BLaER1 treated with 17β-estradiol and CSF1 and Interleukin-3, amounts not matched to agents 10 nM and 100 nM (cell line): ENCODE measurements at regions not wholly inside any gene's neighbourhood (a gene's known extent, or its start where the extent isn't known, plus 50 kb on each side); places are given as distances from the start of the nearest gene placed in this dataset.
A peak's percentile ranks its signal among the peaks of the same experiment; 100 is the strongest.
"Not testable (repeated sequence)": the region's sequence is repeated elsewhere in the genome, so short reads cannot be mapped to it uniquely, and the experiment has no call there.

Experiments
- H3K27ac ChIP-seq, 11 experiments: shearing (Covaris generic); formaldehyde crosslinking; 2 replicates each; pipeline ENCODE4 v1.8.1; 2022
- H3K27me3 ChIP-seq, 11 experiments: shearing (Covaris generic); formaldehyde crosslinking; 2 replicates each; pipeline ENCODE4 v1.8.1; 2022
- H3K36me3 ChIP-seq, 11 experiments: shearing (Covaris generic); formaldehyde crosslinking; 2 replicates each; pipeline ENCODE4 v1.8.1; 2022
- H3K4me1 ChIP-seq, 10 experiments: shearing (Covaris generic); formaldehyde crosslinking; 2 replicates each; pipeline ENCODE4 v1.8.1; 2022
- H3K4me2 ChIP-seq, 11 experiments: shearing (Covaris generic); formaldehyde crosslinking; 2 replicates each; pipeline ENCODE4 v1.8.1; 2022
- H3K4me3 ChIP-seq, 10 experiments: shearing (Covaris generic); formaldehyde crosslinking; 2 replicates each; pipeline ENCODE4 v1.8.1; 2022
- H3K9ac ChIP-seq, 11 experiments: shearing (Covaris generic); formaldehyde crosslinking; 2 replicates each; pipeline ENCODE4 v1.8.1; 2022
- H3K9me3 ChIP-seq, 11 experiments: shearing (Covaris generic); formaldehyde crosslinking; replicated peaks in 1 of 11; 2 replicates each; pipeline ENCODE4 v1.8.1; 2022
- H4K20me1 ChIP-seq, 11 experiments: shearing (Covaris generic); formaldehyde crosslinking; 2 replicates each; pipeline ENCODE4 v1.8.1; 2022
- Cebpa-rat ChIP-seq, 11 experiments: shearing (Covaris generic); IDR thresholded peaks; 2 replicates each; pipeline ENCODE4 v1.8.1; 2022

GRCh38 chr6:14885498-14885897 is 360.4 kb upstream of the JARID2 start:
- H3K4me2 ChIP-seq = peak overlapping the region in 5 of 11 experiments; percentile 48 to 64 (median 56); a peak in 10 of 22 replicates
- peak overlapping the region in 5 of 11 experiments; percentile 5 to 29 (median 14); a peak in 5 of 22 replicates for H3K27ac ChIP-seq
- H3K9ac ChIP-seq = peak overlapping the region in 1 of 11 experiments; percentile 13; a peak in 1 of 22 replicates
- H3K36me3 ChIP-seq = peaks cover 0 to 4% (median 0%) of the 10 kb centered on the region in 11 experiments; a peak in 1 of 22 replicates
- H4K20me1 ChIP-seq = no peaks in the 10 kb centered on the region
- H3K9me3 ChIP-seq = peaks cover 10 to 21% (median 10%) of the 10 kb centered on the region in 11 experiments
- H3K27me3 ChIP-seq = no peaks in the 10 kb centered on the region
- peaks cover 43 to 78% (median 59%) of the 10 kb centered on the region in 10 experiments for H3K4me1 ChIP-seq
- no peak for TF ChIP-seq Cebpa-rat (IDR thresholded peaks at IDR 0.05)
- H3K4me3 ChIP-seq = no peak overlapping the region

- 0 out of 22 replicates have a peak overlapping the region, but pooled peaks of 3 of the 11 experiments have one; percentile 4 to 35 (median 26) for H3K4me2 ChIP-seq
Measured at GRCh38 chr6:14887181-14887580, 358.7 kb upstream of the JARID2 start.

GRCh38 chr6:14887986-14888574 is 357.8 kb upstream of the JARID2 start:
- no peak overlapping the region for H3K4me3 ChIP-seq
- peaks cover 20 to 53% (median 33%) of the 10 kb centered on the region in 10 experiments for H3K4me1 ChIP-seq
- peaks cover 0 to 4% (median 0%) of the 10 kb centered on the region in 11 experiments; a peak in 1 of 22 replicates for H3K36me3 ChIP-seq
- no peak overlapping the region for H3K9ac ChIP-seq
- peaks cover 17 to 47% (median 36%) of the 10 kb centered on the region in 11 experiments for H3K9me3 ChIP-seq
- no peaks in the 10 kb centered on the region for H4K20me1 ChIP-seq
- H3K4me2 ChIP-seq = no peak overlapping the region; a peak in 1 of 22 replicates
- TF ChIP-seq Cebpa-rat (IDR thresholded peaks at IDR 0.05) = no peak
- no peaks in the 10 kb centered on the region for H3K27me3 ChIP-seq
- H3K27ac ChIP-seq = peak overlapping the region in 2 of 11 experiments; percentile 6 to 24; a peak in 2 of 22 replicates

More at GRCh38 chr6:14887181-14887580, 358.7 kb upstream of the JARID2 start:
- Histone ChIP-seq H4K20me1 (no peaks in the 10 kb centered on the region), H3K4me3 (no peak overlapping the region), H3K9ac (no peak overlapping the region), H3K36me3 (peaks cover 0 to 4% (median 0%) of the 10 kb centered on the region in 11 experiments; a peak in 1 of 22 replicates), H3K9me3 (peaks cover 14 to 38% (median 27%) of the 10 kb centered on the region in 11 experiments), H3K4me1 (peaks cover 29 to 62% (median 42%) of the 10 kb centered on the region in 10 experiments), H3K27me3 (no peaks in the 10 kb centered on the region), H3K27ac (no peak overlapping the region)
- TF ChIP-seq Cebpa-rat (IDR thresholded peaks at IDR 0.05) = no peak

GRCh38 chr6:14888575-14889000 is 357.3 kb upstream of the JARID2 start:
- H3K9me3 ChIP-seq = peaks cover 20 to 52% (median 41%) of the 10 kb centered on the region in 11 experiments
- H3K4me1 ChIP-seq = peaks cover 19 to 48% (median 31%) of the 10 kb centered on the region in 10 experiments
- no peak overlapping the region for H3K4me3 ChIP-seq
- H3K36me3 ChIP-seq = peaks cover 0 to 4% (median 0%) of the 10 kb centered on the region in 11 experiments; a peak in 2 of 22 replicates
- H4K20me1 ChIP-seq = no peaks in the 10 kb centered on the region
- H3K9ac ChIP-seq = no peak overlapping the region
- H3K27ac ChIP-seq = peak overlapping the region in 4 of 11 experiments; percentile 6 to 35 (median 27); a peak in 3 of 22 replicates
- H3K4me2 ChIP-seq = peak overlapping the region in 4 of 11 experiments; percentile 9 to 19 (median 16); a peak in 2 of 22 replicates
- TF ChIP-seq Cebpa-rat (IDR thresholded peaks at IDR 0.05) = no peak
- no peaks in the 10 kb centered on the region for H3K27me3 ChIP-seq

- Histone ChIP-seq H3K27ac (peak overlapping the region in 6 of 11 experiments; percentile 8 to 46 (median 25); a peak in 6 of 22 replicates), H3K4me2 (0 out of 22 replicates have a peak overlapping the region, but pooled peaks of 1 of the 11 experiments have one; percentile 16), H4K20me1 (no peaks in the 10 kb centered on the region), H3K36me3 (peaks cover 0 to 4% (median 0%) of the 10 kb centered on the region in 11 experiments; a peak in 2 of 22 replicates), H3K4me3 (no peak overlapping the region), H3K9ac (no peak overlapping the region), H3K4me1 (peaks cover 19 to 42% (median 27%) of the 10 kb centered on the region in 10 experiments), H3K9me3 (peaks cover 20 to 56% (median 47%) of the 10 kb centered on the region in 11 experiments), H3K27me3 (no peaks in the 10 kb centered on the region)
- TF ChIP-seq Cebpa-rat (IDR thresholded peaks at IDR 0.05) = no peak
Measured at GRCh38 chr6:14889188-14889587, 356.7 kb upstream of the JARID2 start.

- H4K20me1 ChIP-seq = no peaks in the 10 kb centered on the region
Measured at GRCh38 chr6:14889611-14890593, 356.0 kb upstream of the JARID2 start.

GRCh38 chr6:14891820-14892375 is 354.0 kb upstream of the JARID2 start:
- Histone ChIP-seq H3K9me3 (peaks cover 20 to 71% (median 61%) of the 10 kb centered on the region in 11 experiments), H3K4me1 (peaks cover 8 to 34% (median 19%) of the 10 kb centered on the region in 10 experiments; a peak in 14 of 20 replicates)
- not testable (repeated sequence) for H3K4me3 ChIP-seq, H4K20me1 ChIP-seq, H3K27ac ChIP-seq, H3K36me3 ChIP-seq, H3K9ac ChIP-seq, H3K4me2 ChIP-seq, H3K27me3 ChIP-seq

More at GRCh38 chr6:14889611-14890593, 356.0 kb upstream of the JARID2 start:
- no peak overlapping the region for H3K9ac ChIP-seq
- H3K4me1 ChIP-seq = peaks cover 18 to 39% (median 26%) of the 10 kb centered on the region in 10 experiments; a peak in 18 of 20 replicates
- H3K36me3 ChIP-seq = peaks cover 0 to 4% (median 0%) of the 10 kb centered on the region in 11 experiments; a peak in 2 of 22 replicates
- H3K4me2 ChIP-seq = 0 out of 22 replicates have a peak overlapping the region, but pooled peaks of 1 of the 11 experiments have one; percentile 16
- peak overlapping the region in 8 of 11 experiments; percentile 8 to 46 (median 30); a peak in 10 of 22 replicates for H3K27ac ChIP-seq
- no peaks in the 10 kb centered on the region for H3K27me3 ChIP-seq
- TF ChIP-seq Cebpa-rat (IDR thresholded peaks at IDR 0.05) = no peak
- no peak overlapping the region for H3K4me3 ChIP-seq
- peaks cover 20 to 58% (median 54%) of the 10 kb centered on the region in 11 experiments for H3K9me3 ChIP-seq

GRCh38 chr6:14894105-14894504 is 351.8 kb upstream of the JARID2 start:
- TF ChIP-seq Cebpa-rat (IDR thresholded peaks at IDR 0.05) = no peak
- Histone ChIP-seq H4K20me1 (no peaks in the 10 kb centered on the region), H3K4me3 (no peak overlapping the region), H3K9ac (no peak overlapping the region), H3K9me3 (peaks cover 20 to 82% (median 63%) of the 10 kb centered on the region in 11 experiments), H3K27ac (no peak overlapping the region; a peak in 1 of 22 replicates), H3K36me3 (peaks cover 0 to 4% (median 0%) of the 10 kb centered on the region in 11 experiments; a peak in 3 of 22 replicates), H3K4me1 (peaks cover 16 to 41% (median 29%) of the 10 kb centered on the region in 10 experiments), H3K27me3 (no peaks in the 10 kb centered on the region), H3K4me2 (peak overlapping the region in 6 of 11 experiments; percentile 5 to 32 (median 28); a peak in 5 of 22 replicates)
